ENCODE measurements at regions not wholly inside any gene's neighbourhood (a gene's known extent, or its start where the extent isn't known, plus 50 kb on each side); places are given as distances from the start of the nearest gene placed in this dataset.
A peak's percentile ranks its signal among the peaks of the same experiment; 100 is the strongest.

- Histone ChIP-seq H3K9me2 (ENCODE audit: insufficient read depth) (no peaks in the 10 kb centered on the region), H3K9me3 (ENCODE audit: low read depth) (no peaks in the 10 kb centered on the region), H3K4me1 (ENCODE audit: insufficient read depth) (peaks cover 15% of the 10 kb centered on the region), H3K9ac (no peak overlapping the region), H3K79me2 (ENCODE audit: insufficient read depth) (no peaks in the 10 kb centered on the region), H3K4me2 (ENCODE audit: unreplicated experiment) (no peak overlapping the region), H3F3A (ENCODE audit: insufficient read depth) (no peaks in the 10 kb centered on the region), H3K4me3 (no peak overlapping the region), H3K27me3 (replicated peaks; ENCODE audit: insufficient read depth) (no peaks in the 10 kb centered on the region), H2AFZ (no peak overlapping the region), H3K36me3 (ENCODE audit: low read depth) (no peaks in the 10 kb centered on the region), H4K20me1 (ENCODE audit: insufficient read depth) (no peaks in the 10 kb centered on the region), H3K27ac (peak overlapping the region; percentile 27; the same call in 1 of the 2 replicates)
- TF ChIP-seq EZH2 (IDR thresholded peaks at IDR 0.05; ENCODE audit: insufficient read depth, poor library complexity, severe bottlenecking) (no peak), EZH2phosphoT487 (IDR thresholded peaks at IDR 0.05; ENCODE audit: insufficient read depth, low read depth) (no peak)
- DNase-seq = peak; percentile 69
- in situ Hi-C loops (cut with MboI) = no loop called here
- WGBS, 2 experiments (ENCODE audit: low coverage in 1 of 2, low lambda C conversion rate in 2 of 2, missing lambda C conversion rate in 2 of 2) = 21 to 27% methylated on average over 2 of the region's 2 CpGs
Observed at GRCh38 chr13:84433024-84433423, 550.8 kb upstream of the SLITRK1 start.

DNA sequence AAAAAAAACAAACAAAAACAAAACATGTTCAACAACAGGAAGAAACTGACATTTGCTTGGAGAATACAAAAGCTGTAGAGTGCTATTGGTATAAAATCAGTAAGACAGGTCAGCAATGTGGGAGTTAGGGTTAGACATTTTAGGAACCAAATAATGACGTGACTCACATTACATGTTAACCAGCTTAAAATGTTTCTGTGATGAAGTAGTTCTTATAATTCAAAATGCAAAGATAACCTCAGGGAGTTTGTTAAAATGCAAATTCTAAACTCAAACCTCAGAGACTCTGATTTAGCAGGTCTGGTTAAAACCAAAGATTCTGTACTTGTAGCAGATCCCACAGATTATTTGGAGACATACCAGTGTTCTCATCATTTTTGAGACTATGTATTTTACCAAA, 549.4 kb upstream of the SLITRK1 start:
- Histone ChIP-seq H3K4me1 (ENCODE audit: insufficient read depth) (peaks cover 15% of the 10 kb centered on the region), H3K4me3 (no peak overlapping the region), H3F3A (ENCODE audit: insufficient read depth) (no peaks in the 10 kb centered on the region), H3K9me3 (ENCODE audit: low read depth) (no peaks in the 10 kb centered on the region), H3K79me2 (ENCODE audit: insufficient read depth) (no peaks in the 10 kb centered on the region), H2AFZ (no peak overlapping the region), H3K36me3 (ENCODE audit: low read depth) (no peaks in the 10 kb centered on the region), H4K20me1 (ENCODE audit: insufficient read depth) (no peaks in the 10 kb centered on the region), H3K27me3 (replicated peaks; ENCODE audit: insufficient read depth) (no peaks in the 10 kb centered on the region), H3K9ac (no peak overlapping the region), H3K4me2 (ENCODE audit: unreplicated experiment) (no peak overlapping the region), H3K9me2 (ENCODE audit: insufficient read depth) (no peaks in the 10 kb centered on the region), H3K27ac (no peak overlapping the region)
- DNase-seq = peak; percentile 35
- in situ Hi-C loops (cut with MboI) = no loop called here
- 0% methylated on average over 1 of the region's 1 CpG for WGBS, 2 experiments (ENCODE audit: low coverage in 1 of 2, low lambda C conversion rate in 2 of 2, missing lambda C conversion rate in 2 of 2)
- no peak for TF ChIP-seq EZH2phosphoT487 (IDR thresholded peaks at IDR 0.05; ENCODE audit: insufficient read depth, low read depth)
- TF ChIP-seq EZH2 (IDR thresholded peaks at IDR 0.05; ENCODE audit: insufficient read depth, poor library complexity, severe bottlenecking) = no peak

- Histone ChIP-seq H3K4me2 (ENCODE audit: unreplicated experiment) (peak overlapping the region; percentile 18), H3K4me3 (no peak overlapping the region), H3K27ac (peak overlapping the region; percentile 7), H2AFZ (no peak overlapping the region), H3K9me2 (ENCODE audit: insufficient read depth) (no peaks in the 10 kb centered on the region), H3K27me3 (replicated peaks; ENCODE audit: insufficient read depth) (no peaks in the 10 kb centered on the region), H3F3A (ENCODE audit: insufficient read depth) (no peaks in the 10 kb centered on the region), H3K79me2 (ENCODE audit: insufficient read depth) (no peaks in the 10 kb centered on the region), H3K9me3 (ENCODE audit: low read depth) (no peaks in the 10 kb centered on the region), H3K4me1 (ENCODE audit: insufficient read depth) (peaks cover 15% of the 10 kb centered on the region), H3K36me3 (ENCODE audit: low read depth) (no peaks in the 10 kb centered on the region), H4K20me1 (ENCODE audit: insufficient read depth) (no peaks in the 10 kb centered on the region), H3K9ac (no peak overlapping the region)
- WGBS, 2 experiments (ENCODE audit: low coverage in 1 of 2, low lambda C conversion rate in 2 of 2, missing lambda C conversion rate in 2 of 2) = 17 to 18% methylated on average over 4 of the region's 4 CpGs
- in situ Hi-C loops (cut with MboI) = no loop called here
- no peak for TF ChIP-seq EZH2 (IDR thresholded peaks at IDR 0.05; ENCODE audit: insufficient read depth, poor library complexity, severe bottlenecking)
- TF ChIP-seq EZH2phosphoT487 (IDR thresholded peaks at IDR 0.05; ENCODE audit: insufficient read depth, low read depth) = no peak
- DNase-seq = peak; percentile 27
Observed at GRCh38 chr13:84430446-84430845, 548.2 kb upstream of the SLITRK1 start.

- Histone ChIP-seq H3K4me3 (no peak overlapping the region), H3K9me3 (ENCODE audit: low read depth) (no peaks in the 10 kb centered on the region), H3K27ac (peak overlapping the region; percentile 7), H3K36me3 (ENCODE audit: low read depth) (no peaks in the 10 kb centered on the region), H3K79me2 (ENCODE audit: insufficient read depth) (no peaks in the 10 kb centered on the region), H3K27me3 (replicated peaks; ENCODE audit: insufficient read depth) (no peaks in the 10 kb centered on the region), H3K4me2 (ENCODE audit: unreplicated experiment) (peak overlapping the region; percentile 16), H3K4me1 (ENCODE audit: insufficient read depth) (peaks cover 15% of the 10 kb centered on the region), H4K20me1 (ENCODE audit: insufficient read depth) (no peaks in the 10 kb centered on the region), H3K9me2 (ENCODE audit: insufficient read depth) (no peaks in the 10 kb centered on the region), H3F3A (ENCODE audit: insufficient read depth) (no peaks in the 10 kb centered on the region), H3K9ac (no peak overlapping the region), H2AFZ (no peak overlapping the region)
- in situ Hi-C loops (cut with MboI) = no loop called here
- TF ChIP-seq EZH2phosphoT487 (IDR thresholded peaks at IDR 0.05; ENCODE audit: insufficient read depth, low read depth) = no peak
- TF ChIP-seq EZH2 (IDR thresholded peaks at IDR 0.05; ENCODE audit: insufficient read depth, poor library complexity, severe bottlenecking) = no peak
- 2 to 3% methylated on average over 2 of the region's 2 CpGs for WGBS, 2 experiments (ENCODE audit: low coverage in 1 of 2, low lambda C conversion rate in 2 of 2, missing lambda C conversion rate in 2 of 2)
- peak; percentile 28 for DNase-seq
Observed at GRCh38 chr13:84430015-84430414, 547.7 kb upstream of the SLITRK1 start.

GRCh38 chr13:84418041-84418440, 535.8 kb upstream of the SLITRK1 start:
- no peaks in the 10 kb centered on the region for H4K20me1 ChIP-seq (ENCODE audit: insufficient read depth)
- no peak overlapping the region for H3K27ac ChIP-seq
- no peak overlapping the region for H2AFZ ChIP-seq
- TF ChIP-seq EZH2 (IDR thresholded peaks at IDR 0.05; ENCODE audit: insufficient read depth, poor library complexity, severe bottlenecking) (no peak), EZH2phosphoT487 (IDR thresholded peaks at IDR 0.05; ENCODE audit: insufficient read depth, low read depth) (no peak)
- peaks cover 4% of the 10 kb centered on the region for H3K4me1 ChIP-seq (ENCODE audit: insufficient read depth)
- H3K4me3 ChIP-seq = no peak overlapping the region
- H3F3A ChIP-seq (ENCODE audit: insufficient read depth) = no peaks in the 10 kb centered on the region; the same call in 1 of the 2 replicates
- H3K9me3 ChIP-seq (ENCODE audit: low read depth) = no peaks in the 10 kb centered on the region
- 0 out of 2 replicates have a peak, but pooled peaks cover 4% of the 10 kb centered on the region for H3K9me2 ChIP-seq (ENCODE audit: insufficient read depth)
- no peak overlapping the region for H3K4me2 ChIP-seq (ENCODE audit: unreplicated experiment)
- WGBS, 2 experiments (ENCODE audit: low coverage in 1 of 2, low lambda C conversion rate in 2 of 2, missing lambda C conversion rate in 2 of 2) = 9 to 15% methylated on average over 3 of the region's 3 CpGs
- no peaks in the 10 kb centered on the region for H3K79me2 ChIP-seq (ENCODE audit: insufficient read depth)
- H3K9ac ChIP-seq = no peak overlapping the region
- in situ Hi-C loops (cut with MboI) = no loop called here
- H3K36me3 ChIP-seq (ENCODE audit: low read depth) = no peaks in the 10 kb centered on the region
- no peaks in the 10 kb centered on the region for H3K27me3 ChIP-seq (replicated peaks; ENCODE audit: insufficient read depth)
- no peak for DNase-seq
